ENCODE measurements at regions not wholly inside any gene's neighbourhood (a gene's known extent, or its start where the extent isn't known, plus 50 kb on each side); places are given as distances from the start of the nearest gene placed in this dataset.

- TF ChIP-seq ESRRG (CRISPR knock-in tag; IDR thresholded peaks at IDR 0.05) (no peak), GLIS3 (CRISPR knock-in tag; IDR thresholded peaks at IDR 0.05) (no peak), BACH2 (CRISPR knock-in tag; IDR thresholded peaks at IDR 0.05; ENCODE audit: borderline replicate concordance) (no peak), ZNF70 (CRISPR knock-in tag; IDR thresholded peaks at IDR 0.05) (no peak)
- TF ChIP-seq, protein P1, sequence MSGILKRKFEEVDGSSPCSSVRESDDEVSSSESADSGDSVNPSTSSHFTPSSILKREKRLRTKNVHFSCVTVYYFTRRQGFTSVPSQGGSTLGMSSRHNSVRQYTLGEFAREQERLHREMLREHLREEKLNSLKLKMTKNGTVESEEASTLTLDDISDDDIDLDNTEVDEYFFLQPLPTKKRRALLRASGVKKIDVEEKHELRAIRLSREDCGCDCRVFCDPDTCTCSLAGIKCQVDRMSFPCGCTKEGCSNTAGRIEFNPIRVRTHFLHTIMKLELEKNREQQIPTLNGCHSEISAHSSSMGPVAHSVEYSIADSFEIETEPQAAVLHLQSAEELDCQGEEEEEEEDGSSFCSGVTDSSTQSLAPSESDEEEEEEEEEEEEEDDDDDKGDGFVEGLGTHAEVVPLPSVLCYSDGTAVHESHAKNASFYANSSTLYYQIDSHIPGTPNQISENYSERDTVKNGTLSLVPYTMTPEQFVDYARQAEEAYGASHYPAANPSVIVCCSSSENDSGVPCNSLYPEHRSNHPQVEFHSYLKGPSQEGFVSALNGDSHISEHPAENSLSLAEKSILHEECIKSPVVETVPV (CRISPR knock-in tag; IDR thresholded peaks at IDR 0.05): no peak
- ATAC-seq: no peak
These were observed 76.0 kb downstream of the ATPSCKMT start for GRCh38 chr5:10173716-10174115.

- no peak for ATAC-seq
- TF ChIP-seq ZFP3 (CRISPR knock-in tag; IDR thresholded peaks at IDR 0.05): no peak
- TF ChIP-seq TOX (CRISPR knock-in tag; IDR thresholded peaks at IDR 0.05; ENCODE audit: borderline replicate concordance): no peak
These were observed 77.4 kb downstream of the ATPSCKMT start for GRCh38 chr5:10172247-10172646.

- TF ChIP-seq, protein P1 (CRISPR knock-in tag; IDR thresholded peaks at IDR 0.05): no peak
- TF ChIP-seq TCF4 (CRISPR knock-in tag; IDR thresholded peaks at IDR 0.05; ENCODE audit: borderline replicate concordance): no peak
- no peak for TF ChIP-seq ESRRG (CRISPR knock-in tag; IDR thresholded peaks at IDR 0.05)
- no peak for TF ChIP-seq OSR1 (CRISPR knock-in tag; IDR thresholded peaks at IDR 0.05)
- no peak for TF ChIP-seq TSHZ2 (CRISPR knock-in tag; IDR thresholded peaks at IDR 0.05)
- no peak for ATAC-seq
These were observed 80.3 kb downstream of the ATPSCKMT start for GRCh38 chr5:10169359-10169758.

- ATAC-seq: no peak
- no peak for TF ChIP-seq ISL1 (CRISPR knock-in tag; IDR thresholded peaks at IDR 0.05)
- TF ChIP-seq ZFP30 (CRISPR knock-in tag; IDR thresholded peaks at IDR 0.05): no peak
- TF ChIP-seq RARB (CRISPR knock-in tag; IDR thresholded peaks at IDR 0.05): no peak
- no peak for TF ChIP-seq OSR1 (CRISPR knock-in tag; IDR thresholded peaks at IDR 0.05)
- no peak for TF ChIP-seq ZC3H10 (CRISPR knock-in tag; IDR thresholded peaks at IDR 0.05)
- TF ChIP-seq CSDC2 (CRISPR knock-in tag; IDR thresholded peaks at IDR 0.05): no peak
These were observed 81.4 kb downstream of the ATPSCKMT start for GRCh38 chr5:10168254-10168653.

GRCh38 chr5:10167806-10168205, 81.9 kb downstream of the ATPSCKMT start:
- TF ChIP-seq CSDC2 (CRISPR knock-in tag; IDR thresholded peaks at IDR 0.05): no peak
- TF ChIP-seq RARB (CRISPR knock-in tag; IDR thresholded peaks at IDR 0.05): no peak
- TF ChIP-seq TSHZ2 (CRISPR knock-in tag; IDR thresholded peaks at IDR 0.05): no peak
- no peak for TF ChIP-seq POU6F1 (CRISPR knock-in tag; IDR thresholded peaks at IDR 0.05; ENCODE audit: borderline replicate concordance, low read depth)
- TF ChIP-seq ZFP30 (CRISPR knock-in tag; IDR thresholded peaks at IDR 0.05): no peak
- no peak for TF ChIP-seq ISL1 (CRISPR knock-in tag; IDR thresholded peaks at IDR 0.05)
- no peak for TF ChIP-seq ESRRG (CRISPR knock-in tag; IDR thresholded peaks at IDR 0.05)
- TF ChIP-seq OSR1 (CRISPR knock-in tag; IDR thresholded peaks at IDR 0.05): no peak
- no peak for TF ChIP-seq GLIS3 (CRISPR knock-in tag; IDR thresholded peaks at IDR 0.05)
- TF ChIP-seq TCF4 (CRISPR knock-in tag; IDR thresholded peaks at IDR 0.05; ENCODE audit: borderline replicate concordance): no peak
- TF ChIP-seq, protein P1 (CRISPR knock-in tag; IDR thresholded peaks at IDR 0.05): no peak
- no peak for TF ChIP-seq ZNF70 (CRISPR knock-in tag; IDR thresholded peaks at IDR 0.05)
- no peak for TF ChIP-seq ZFP3 (CRISPR knock-in tag; IDR thresholded peaks at IDR 0.05)
- TF ChIP-seq BACH2 (CRISPR knock-in tag; IDR thresholded peaks at IDR 0.05; ENCODE audit: borderline replicate concordance): no peak
- no peak for TF ChIP-seq ZNF8 (CRISPR knock-in tag; IDR thresholded peaks at IDR 0.05)
- TF ChIP-seq CREB5 (CRISPR knock-in tag; IDR thresholded peaks at IDR 0.05; ENCODE audit: low read depth): no peak
- no peak for TF ChIP-seq TOX (CRISPR knock-in tag; IDR thresholded peaks at IDR 0.05; ENCODE audit: borderline replicate concordance)
- TF ChIP-seq ZC3H10 (CRISPR knock-in tag; IDR thresholded peaks at IDR 0.05): no peak
- TF ChIP-seq ARNTL (CRISPR knock-in tag; IDR thresholded peaks at IDR 0.05; ENCODE audit: borderline replicate concordance, low read depth): no peak
- ATAC-seq: no peak

Data from SK-N-SH treated with all-trans-retinoic acid at 6 μM for 48 hours (cell line).